Gastrocnemius medialis (tissue), 4 donors: ENCODE measurements at regions not wholly inside any gene's neighbourhood (a gene's known extent, or its start where the extent isn't known, plus 50 kb on each side); places are given as distances from the start of the nearest gene placed in this dataset.

Experiments used
- ATAC-seq, 2 donors: fragments of 150-250 bp; one replicate each; pipeline ENCODE4 v1.9.1; 2016
- DNase-seq, 2 donors: peaks; one replicate each; pipeline ENCODE4 v3.0.0-alpha.2; 2019
- H3K27ac ChIP-seq, 4 donors: fragments of 200-600 bp; sonication (generic); 1 replicate in 1 of 4; 2 replicates in 3 of 4; pipeline ENCODE4 v1.5.1; 2016 to 2018; ENCODE audit warnings: mild to moderate bottlenecking in 2 of 4, moderate library complexity in 1 of 4
- H3K27me3 ChIP-seq, 3 donors: fragments of 200-600 bp; sonication (generic) in 2 of 3; 1 replicate in 1 of 3; 2 replicates in 2 of 3; pipeline versions ENCODE4 v1.5.1 to v1.6.0; 2016 to 2019; ENCODE audit warnings: mild to moderate bottlenecking in 1 of 3, moderate library complexity in 1 of 3
- H3K36me3 ChIP-seq, 2 donors: fragments of 200-600 bp; sonication (generic) in 1 of 2; one replicate each; pipeline ENCODE4 v1.5.1; 2017 to 2018
- H3K4me1 ChIP-seq, 2 donors: fragments of 200-600 bp; sonication (generic) in 1 of 2; one replicate each; pipeline ENCODE4 v1.5.1; 2016 to 2017; ENCODE audit warnings: mild to moderate bottlenecking in 2 of 2
- H3K4me3 ChIP-seq, 4 donors: fragments of 200-600 bp; sonication (generic) in 3 of 4; 1 replicate in 1 of 4; 2 replicates in 3 of 4; pipeline ENCODE4 v1.5.1; 2016 to 2019; ENCODE audit warnings: mild to moderate bottlenecking in 2 of 4
- H3K9me3 ChIP-seq, 3 donors: fragments of 200-600 bp; sonication (generic) in 2 of 3; 1 replicate in 1 of 3; 2 replicates in 2 of 3; pipeline ENCODE4 v1.5.1; 2016 to 2019
- CTCF ChIP-seq, 5 experiments: fragments of 450-650 bp in 3 of 5; fragments of 200-600 bp in 2 of 5; sonication (generic) in 2 of 5; IDR thresholded peaks in 4 of 5; conservative IDR thresholded peaks in 1 of 5; 1 replicate in 4 of 5; 2 replicates in 1 of 5; pipeline ENCODE4 v1.5.1; 2016 to 2019; ENCODE audit warnings: antibody characterized with exemption in 5 of 5, mild to moderate bottlenecking in 3 of 5, moderate library complexity in 3 of 5
- POLR2A ChIP-seq, 2 donors: fragments of 450-650 bp; IDR thresholded peaks; one replicate each; pipeline ENCODE4 v1.6.1; 2017; ENCODE audit warnings: antibody characterized with exemption in 2 of 2, mild to moderate bottlenecking in 2 of 2, moderate library complexity in 2 of 2
- in situ Hi-C, 4 donors: fragments of 200-750 bp; cut with MboI; loops; one replicate each; pipeline versions ENCODE4 v1.15.0 to v1.8.0; 2017; ENCODE audit warnings: low sequenced_read_pairs in 4 of 4
- intact Hi-C: fragments of 100-400 bp; cut with DNase I; formaldehyde crosslinking; loops from one replicate; pipeline ENCODE4 v1.15.1; 2023; ENCODE audit warnings: low total_unique reads

- ATAC-seq: no peak
- Histone ChIP-seq H3K4me1 (peaks cover 0 to 10% of the 10 kb centered on the region in 2 donors), H3K9me3 (no peaks in the 10 kb centered on the region), H3K36me3 (no peaks in the 10 kb centered on the region), H3K27me3 (no peaks in the 10 kb centered on the region), H3K4me3 (no peak overlapping the region), H3K27ac (no peak overlapping the region)
- intact Hi-C loops (no loop called here), in situ Hi-C loops (no loop called here)
- no peak for TF ChIP-seq CTCF (IDR thresholded peaks at IDR 0.05 in 4 of 5, conservative IDR thresholded peaks at IDR 0.05 in 1 of 5)
- TF ChIP-seq POLR2A (IDR thresholded peaks at IDR 0.05): no peak
- no peak for DNase-seq
Observed at GRCh38 chr14:34256223-34256622, 205.8 kb downstream of the SPTSSA start.

GRCh38 chr14:34254571-34254970, 207.5 kb downstream of the SPTSSA start:
- no peak for ATAC-seq

GRCh38 chr14:34254031-34254430, 208.0 kb downstream of the SPTSSA start:
- H3K27ac ChIP-seq: no peak overlapping the region
- TF ChIP-seq POLR2A (IDR thresholded peaks at IDR 0.05): no peak
- peaks cover 6 to 21% of the 10 kb centered on the region in 2 donors for H3K4me1 ChIP-seq
- intact Hi-C loops: no loop called here
- H3K4me3 ChIP-seq: no peak overlapping the region
- H3K9me3 ChIP-seq: no peaks in the 10 kb centered on the region
- ATAC-seq: no peak
- no peak for DNase-seq
- no peaks in the 10 kb centered on the region for H3K27me3 ChIP-seq
- in situ Hi-C loops: no loop called here
- H3K36me3 ChIP-seq: no peaks in the 10 kb centered on the region

More at GRCh38 chr14:34254571-34254970, 207.5 kb downstream of the SPTSSA start:
- H3K36me3 ChIP-seq: no peaks in the 10 kb centered on the region
- H3K9me3 ChIP-seq: no peaks in the 10 kb centered on the region
- H3K4me1 ChIP-seq: peaks cover 6 to 21% of the 10 kb centered on the region in 2 donors
- H3K27ac ChIP-seq: no peak overlapping the region
- H3K27me3 ChIP-seq: no peaks in the 10 kb centered on the region
- TF ChIP-seq POLR2A (IDR thresholded peaks at IDR 0.05) (no peak), CTCF (IDR thresholded peaks at IDR 0.05 in 4 of 5, conservative IDR thresholded peaks at IDR 0.05 in 1 of 5) (no peak)
- H3K4me3 ChIP-seq: no peak overlapping the region
- in situ Hi-C loops: no loop called here
- intact Hi-C loops: no loop called here
- DNase-seq: no peak

GRCh38 chr14:34252227-34252626, 209.8 kb downstream of the SPTSSA start:
- DNase-seq: no peak
- H3K9me3 ChIP-seq: no peaks in the 10 kb centered on the region
- H3K4me1 ChIP-seq: peaks cover 6 to 21% of the 10 kb centered on the region in 2 donors
- intact Hi-C loops (no loop called here), in situ Hi-C loops (no loop called here)
- H3K27me3 ChIP-seq: no peaks in the 10 kb centered on the region
- no peaks in the 10 kb centered on the region for H3K36me3 ChIP-seq
- TF ChIP-seq CTCF (IDR thresholded peaks at IDR 0.05 in 4 of 5, conservative IDR thresholded peaks at IDR 0.05 in 1 of 5): no peak
- TF ChIP-seq POLR2A (IDR thresholded peaks at IDR 0.05): no peak
- H3K4me3 ChIP-seq: no peak overlapping the region
- peak overlapping the region; percentile 12 to 69 (median 64) for H3K27ac ChIP-seq
- no peak for ATAC-seq

- H3K4me3 ChIP-seq: no peak overlapping the region
- H3K27ac ChIP-seq: peak overlapping the region; percentile 12 to 69 (median 64)
- no peaks in the 10 kb centered on the region for H3K9me3 ChIP-seq
- DNase-seq (no peak), ATAC-seq (peak; percentile 64 to 70)
- H3K4me1 ChIP-seq: peaks cover 6 to 21% of the 10 kb centered on the region in 2 donors
- in situ Hi-C loops (no loop called here), intact Hi-C loops (no loop called here)
- no peaks in the 10 kb centered on the region for H3K36me3 ChIP-seq
- no peaks in the 10 kb centered on the region for H3K27me3 ChIP-seq
- TF ChIP-seq CTCF (IDR thresholded peaks at IDR 0.05 in 4 of 5, conservative IDR thresholded peaks at IDR 0.05 in 1 of 5) (no peak), POLR2A (IDR thresholded peaks at IDR 0.05) (no peak)
Observed at GRCh38 chr14:34251662-34252061, 210.4 kb downstream of the SPTSSA start.
